GM12892 (cell line): ENCODE measurements at regions not wholly inside any gene's neighbourhood (a gene's known extent, or its start where the extent isn't known, plus 50 kb on each side); places are given as distances from the start of the nearest gene placed in this dataset.

Experiments
- POLR2A ChIP-seq: IDR thresholded peaks from 2 replicates; pipeline ENCODE4 v1.6.1; 2011; ENCODE audit warnings: low read depth, low read length, control low read depth
- POLR2AphosphoS5 ChIP-seq: IDR thresholded peaks from 2 replicates; pipeline ENCODE4 v1.6.1; 2011; ENCODE audit warnings: low read depth, low read length, control low read depth
- TAF1 ChIP-seq: IDR thresholded peaks from 2 replicates; pipeline ENCODE4 v1.6.1; 2011; ENCODE audit warnings: low read depth, mild to moderate bottlenecking, control low read depth, low read length, borderline replicate concordance

- TF ChIP-seq POLR2A (no peak), POLR2AphosphoS5 (no peak), TAF1 (no peak)
Observed at GRCh38 chr3:115547207-115547606, 76.1 kb upstream of the GAP43 start.
